Umbilical cord (tissue), 1 donor: ENCODE measurements at regions not wholly inside any gene's neighbourhood (a gene's known extent, or its start where the extent isn't known, plus 50 kb on each side); places are given as distances from the start of the nearest gene placed in this dataset.

Experiments used
- DNase-seq: peaks from one replicate; pipeline ENCODE4 v3.0.0-alpha.2; 2015; ENCODE audit warnings: low spot score

DNA sequence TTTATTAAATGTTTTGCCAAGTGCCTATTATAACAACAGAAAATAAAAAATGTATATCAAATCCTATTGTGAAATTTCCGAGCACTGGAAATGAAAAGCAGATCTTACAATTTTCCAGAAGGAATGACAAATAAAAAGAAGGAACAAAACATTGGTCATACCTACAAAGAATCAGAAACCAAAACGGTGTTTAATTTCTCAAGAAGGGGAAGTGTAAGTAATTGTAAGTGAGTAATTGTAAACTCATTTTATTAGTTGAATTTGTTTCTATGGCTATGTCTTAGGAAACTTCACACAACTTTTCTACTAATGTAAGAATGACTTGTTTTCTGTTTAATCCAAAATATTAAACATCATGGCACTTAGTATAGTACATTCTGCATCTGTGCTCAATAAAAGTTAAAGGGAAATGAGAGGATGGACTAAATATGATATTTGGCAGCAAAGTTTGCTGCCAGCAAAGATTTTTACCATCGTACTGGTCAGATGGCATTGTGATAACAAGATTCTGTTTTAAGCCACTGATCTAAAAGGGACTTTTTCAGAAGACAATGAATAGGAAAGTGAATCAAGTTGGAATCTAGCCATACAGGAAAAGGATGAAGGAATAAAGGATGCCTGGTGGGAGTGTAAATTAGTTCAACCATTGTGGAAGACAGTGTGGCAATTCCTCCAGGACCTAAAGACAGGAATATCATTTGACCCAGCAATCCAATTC lies 232.4 kb downstream of the NFKBIZ start:
- DNase-seq: no peak

GRCh38 chr3:102083473-102083872 lies 234.2 kb downstream of the NFKBIZ start:
- DNase-seq: no peak

GRCh38 chr3:102084006-102084405 lies 234.7 kb downstream of the NFKBIZ start:
- peak; percentile 89 for DNase-seq

DNA sequence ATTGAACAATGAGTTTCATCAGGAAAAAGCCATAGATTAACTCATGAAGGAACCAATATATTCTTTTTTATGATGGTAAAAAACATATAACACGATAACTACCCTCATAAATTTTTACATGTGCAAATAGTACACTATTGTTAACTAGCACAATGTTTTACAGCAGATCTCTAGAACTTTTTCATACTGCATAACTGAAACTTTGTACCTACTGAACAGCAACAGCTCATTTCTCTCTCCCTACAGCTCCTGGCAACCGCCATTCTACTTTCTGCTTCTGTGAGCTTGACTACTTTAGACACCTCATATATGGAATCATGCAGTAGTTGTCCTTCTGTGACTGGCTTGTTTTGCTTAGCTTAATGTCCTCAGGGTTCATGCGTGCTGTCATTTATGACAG lies 235.4 kb downstream of the NFKBIZ start:
- DNase-seq: peak; percentile 7

DNA sequence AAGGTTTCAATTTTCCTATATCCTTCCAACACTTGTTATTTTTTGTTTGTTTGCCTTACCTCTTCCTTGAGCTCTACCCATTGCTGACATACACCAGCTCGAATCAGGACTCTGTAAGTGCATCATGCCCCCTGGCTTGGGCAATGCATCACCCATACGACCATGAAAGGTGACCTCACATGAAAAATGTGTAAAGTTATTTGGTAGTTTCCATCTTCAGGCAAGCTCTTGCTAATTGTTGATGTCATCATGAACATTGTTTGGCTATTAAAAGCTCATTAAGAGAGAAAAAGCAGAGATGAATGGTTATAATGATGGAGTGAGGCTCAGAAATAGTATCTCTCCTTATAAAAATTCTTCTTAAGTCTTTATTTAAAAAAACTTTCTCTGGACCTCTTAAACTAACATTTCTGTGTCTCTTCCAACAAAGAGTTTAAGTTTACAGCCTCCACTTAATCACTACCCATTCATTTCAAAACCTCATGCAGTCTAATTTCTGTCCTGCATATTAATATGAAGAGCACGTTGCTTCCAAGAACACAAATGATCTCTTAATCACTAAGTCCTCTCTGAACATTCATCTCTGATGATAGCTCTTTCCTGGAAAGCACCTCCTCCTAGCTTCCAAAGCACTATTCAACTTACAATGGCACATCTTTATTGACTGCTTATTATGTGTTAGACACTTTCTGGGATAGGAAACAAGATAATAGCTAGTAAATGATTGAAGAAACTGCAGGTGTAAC lies 236.3 kb downstream of the NFKBIZ start:
- peak; percentile 71 for DNase-seq

GRCh38 chr3:102087236-102087635 lies 237.9 kb downstream of the NFKBIZ start:
- no peak for DNase-seq

DNA sequence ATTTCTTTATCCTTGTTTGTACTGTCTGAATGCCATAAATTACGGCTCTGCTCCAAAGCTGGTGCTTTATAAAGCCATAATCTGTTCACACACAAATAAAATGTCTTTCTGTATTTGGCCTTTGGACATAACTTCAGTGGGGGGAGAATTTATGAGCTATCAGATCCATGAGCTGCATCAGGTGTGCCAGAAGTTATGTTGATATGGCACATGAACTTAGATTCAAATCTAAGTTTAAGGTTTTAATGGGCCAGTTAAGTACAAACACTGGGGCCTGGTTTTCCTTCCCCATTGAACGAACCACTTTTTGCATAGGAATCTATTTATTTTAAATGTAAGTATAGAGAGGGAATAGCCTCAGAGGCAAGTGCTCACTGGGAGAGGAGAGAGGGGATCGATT lies 239.9 kb downstream of the NFKBIZ start:
- DNase-seq: peak; percentile 38

- peak; percentile 75 for DNase-seq
Observed at GRCh38 chr3:102089904-102090720, 240.8 kb downstream of the NFKBIZ start.

DNA sequence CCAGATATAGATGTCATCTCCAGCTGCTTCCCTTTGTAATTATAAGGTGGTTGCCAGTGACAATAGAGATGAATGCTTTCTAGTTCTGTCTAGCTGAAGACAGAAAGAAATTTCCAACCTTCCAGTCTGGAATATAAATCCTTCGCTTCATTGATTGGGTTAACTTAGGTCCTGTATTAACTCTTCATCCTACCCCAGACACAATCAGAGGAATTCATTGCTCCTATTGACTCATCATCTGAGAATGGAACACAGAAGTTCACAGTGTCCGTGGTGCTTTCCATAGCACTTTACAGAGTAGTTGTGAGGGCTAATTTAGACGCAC lies 241.4 kb downstream of the NFKBIZ start:
- DNase-seq: no peak

DNA sequence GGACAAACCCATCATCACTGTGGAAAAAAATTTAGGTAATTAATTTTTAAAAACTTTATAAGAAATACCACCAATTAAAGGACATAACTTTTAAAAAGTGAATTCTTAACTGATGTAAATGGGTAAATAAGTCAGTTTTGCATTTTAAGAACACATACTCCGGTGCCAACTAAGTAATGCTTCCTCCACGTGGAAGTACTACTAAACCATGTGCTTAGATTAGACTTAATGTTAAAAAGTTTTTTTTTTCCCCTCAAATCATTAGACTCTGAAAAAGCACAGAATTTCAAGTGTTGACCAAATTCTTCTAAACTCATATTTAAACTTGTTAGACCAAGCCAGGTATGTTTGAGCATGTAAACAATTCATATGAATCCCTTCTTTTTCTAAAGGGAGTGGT lies 242.0 kb downstream of the NFKBIZ start:
- DNase-seq: no peak

DNA sequence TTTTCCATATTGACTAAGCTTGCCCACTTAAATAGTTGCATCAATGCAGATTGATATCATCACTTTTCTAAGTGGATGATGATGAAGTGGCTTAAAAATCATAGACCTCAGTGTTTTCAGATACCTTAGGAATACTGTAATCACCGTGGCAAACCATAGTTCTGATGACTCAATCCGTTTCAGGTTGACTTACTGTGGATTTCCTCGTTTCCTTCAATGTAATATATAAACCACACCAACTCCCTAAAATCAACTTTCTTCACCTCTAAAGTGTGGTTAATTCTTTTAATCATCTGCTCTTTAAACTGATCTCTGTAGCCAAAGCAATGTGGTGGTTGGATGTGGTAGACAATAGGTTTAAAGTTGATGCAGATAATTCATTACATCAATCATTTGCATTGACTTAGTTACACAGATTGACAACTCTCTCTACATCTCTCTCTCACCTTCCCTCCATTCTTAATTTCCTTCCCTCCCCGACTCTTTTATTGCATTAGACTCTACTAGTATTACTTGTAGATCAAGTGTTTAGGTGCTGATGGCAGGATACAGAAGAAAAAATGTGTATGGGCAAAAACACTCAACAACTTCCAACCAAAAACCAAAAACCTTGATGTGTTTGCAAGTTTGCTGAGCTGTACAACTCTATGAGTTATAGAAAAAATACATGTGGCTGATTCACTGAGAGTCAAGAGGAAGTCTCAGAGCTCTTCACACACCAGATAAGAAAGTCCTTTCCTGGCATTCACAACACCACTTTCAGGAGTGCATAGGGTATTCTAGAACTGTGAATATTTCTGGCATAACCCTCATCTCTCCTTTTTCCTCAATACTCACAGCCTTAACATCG lies 243.5 kb downstream of the NFKBIZ start:
- no peak for DNase-seq

DNA sequence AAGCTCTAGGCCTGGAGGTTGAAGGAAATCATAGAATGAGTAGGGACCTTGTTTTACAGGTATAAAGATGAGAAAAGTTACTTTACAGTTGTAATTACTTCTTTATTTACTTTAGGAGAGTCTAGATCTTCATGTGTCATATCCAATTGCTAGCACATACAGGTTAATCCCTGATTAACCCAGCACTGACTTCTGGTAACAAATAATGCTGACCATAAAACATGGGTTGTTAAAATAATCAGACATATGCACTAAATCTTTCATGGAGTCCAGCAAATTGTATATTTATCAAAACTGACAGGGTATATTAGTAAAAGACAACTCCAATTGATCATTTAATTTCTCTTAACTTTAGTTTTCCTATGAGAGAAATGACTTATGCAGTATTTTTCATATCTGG lies 245.2 kb downstream of the NFKBIZ start:
- DNase-seq: no peak

DNA sequence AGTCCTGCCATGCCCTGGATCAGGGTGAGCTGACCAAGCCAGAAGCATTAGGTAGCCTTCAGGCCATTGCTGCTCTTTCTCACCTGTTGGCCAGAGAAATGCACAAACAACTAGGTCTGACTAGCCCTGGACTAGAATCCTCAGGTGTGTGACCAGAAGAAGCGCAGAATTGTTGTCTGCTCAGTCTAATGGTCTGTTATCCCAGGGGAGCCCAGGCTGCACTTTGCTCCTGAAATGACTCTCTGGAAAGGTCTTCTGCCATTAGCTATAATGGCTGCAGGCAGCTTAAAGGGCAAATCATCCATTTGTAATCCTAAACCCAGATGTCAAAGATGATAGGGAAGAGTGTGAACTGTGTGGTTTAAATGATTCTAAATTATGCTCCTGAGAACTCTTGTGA lies 246.1 kb downstream of the NFKBIZ start:
- DNase-seq: no peak

- DNase-seq: no peak
Observed at GRCh38 chr3:102096066-102096465, 246.8 kb downstream of the NFKBIZ start.

- DNase-seq: no peak
Observed at GRCh38 chr3:102098130-102098885, 249.0 kb downstream of the NFKBIZ start.

- DNase-seq: no peak
Observed at GRCh38 chr3:102099913-102100312, 250.6 kb downstream of the NFKBIZ start.

DNA sequence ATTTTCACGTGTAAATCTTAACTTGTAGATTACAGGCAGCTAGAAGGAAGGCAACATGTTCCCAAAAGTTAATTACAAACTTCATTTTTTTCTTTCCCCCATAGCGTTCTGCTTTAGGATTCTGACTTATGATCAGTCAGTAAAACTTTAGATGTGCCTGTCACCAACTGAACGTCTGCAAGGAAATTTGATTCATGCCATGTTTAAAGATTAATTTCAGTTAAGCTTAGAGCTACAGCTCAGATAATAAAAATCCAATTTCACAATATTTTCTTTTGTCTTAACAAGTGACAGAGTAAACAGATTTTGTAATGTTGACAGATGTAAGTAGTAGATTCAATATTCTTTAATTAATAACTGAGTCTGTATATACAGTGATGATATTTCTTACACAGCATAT lies 253.1 kb downstream of the NFKBIZ start:
- no peak for DNase-seq

GRCh38 chr3:102104033-102104432 lies 254.7 kb downstream of the NFKBIZ start:
- DNase-seq: no peak

DNA sequence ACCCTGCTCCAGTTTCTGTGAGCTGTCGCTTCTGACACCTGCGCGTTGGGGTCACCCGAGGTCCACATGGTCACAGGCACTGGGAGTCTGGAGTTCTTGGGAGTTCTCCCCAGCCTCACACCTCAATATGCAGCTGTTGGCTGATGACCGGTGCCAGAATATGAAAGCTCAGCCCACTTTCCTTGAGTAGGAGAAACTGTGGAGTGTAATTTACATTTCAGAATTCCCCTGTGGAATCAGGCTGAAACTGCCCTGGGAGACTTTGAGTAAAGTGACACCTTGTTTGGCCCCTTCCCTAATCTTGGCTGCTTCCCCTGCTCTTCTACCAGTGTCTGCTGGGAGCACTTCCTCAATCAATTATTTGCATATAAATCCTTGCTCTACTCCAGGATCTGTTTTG lies 255.9 kb downstream of the NFKBIZ start:
- DNase-seq: no peak

DNA sequence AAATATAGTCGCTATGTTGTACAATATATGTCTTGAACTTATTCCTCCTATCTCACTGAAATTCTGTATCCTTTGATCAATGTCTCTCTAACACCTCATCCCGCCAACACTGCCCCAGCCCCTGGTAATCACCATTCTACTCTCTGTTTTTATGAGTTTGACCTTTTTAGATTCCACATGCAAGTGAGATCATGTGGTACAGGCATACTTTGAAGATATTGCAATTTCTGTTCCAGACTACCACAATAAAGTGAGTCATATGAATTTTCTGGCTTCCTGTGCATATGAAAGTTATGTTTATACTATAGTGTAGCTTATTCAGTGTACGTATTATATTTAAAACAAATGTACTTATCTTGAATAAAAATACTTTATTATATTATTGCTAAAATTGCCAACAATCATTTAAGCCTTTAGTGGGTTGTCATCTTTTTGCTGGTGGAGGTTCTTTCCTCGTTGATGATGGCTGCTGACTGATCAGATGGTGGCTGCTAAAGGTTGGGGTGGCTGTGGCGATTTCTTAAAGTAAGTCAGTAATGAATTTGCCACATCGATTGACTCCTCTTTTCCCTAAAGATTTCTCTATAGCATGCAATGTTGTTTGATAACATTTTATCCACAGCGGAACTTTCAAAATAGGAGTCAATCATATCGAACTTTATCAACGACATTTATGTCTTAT lies 257.2 kb downstream of the NFKBIZ start:
- no peak for DNase-seq
